NAMALWA (cell line): ENCODE measurements at regions not wholly inside any gene's neighbourhood (a gene's known extent, or its start where the extent isn't known, plus 50 kb on each side); places are given as distances from the start of the nearest gene placed in this dataset.
"Not testable (repeated sequence)": the region's sequence is repeated elsewhere in the genome, so short reads cannot be mapped to it uniquely, and the experiment has no call there.

Experiments
- DNase-seq: peaks from one replicate; pipeline ENCODE4 v3.0.0-alpha.2; 2015; ENCODE audit warnings: low spot score

DNA sequence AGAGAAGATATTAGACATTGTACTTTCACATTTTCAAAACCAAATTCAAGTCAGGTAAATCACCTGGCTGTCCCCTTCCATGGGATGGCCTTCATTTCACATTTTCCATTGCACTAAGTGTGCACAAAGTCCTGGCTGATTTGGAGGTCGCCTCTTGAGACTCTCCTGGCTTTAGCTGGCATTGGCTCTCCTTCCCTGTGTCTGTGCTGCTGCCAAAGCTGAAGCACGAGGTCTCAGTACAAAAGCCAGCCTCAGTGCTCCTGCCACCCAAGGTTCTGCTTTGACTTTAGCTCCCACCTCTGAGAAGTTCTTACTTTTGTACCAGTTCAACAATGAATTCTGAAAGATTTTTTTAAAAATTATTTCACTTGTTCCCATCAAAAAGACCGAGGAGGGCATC, 289.2 kb upstream of the CNR1 start:
- DNase-seq = no peak

DNA sequence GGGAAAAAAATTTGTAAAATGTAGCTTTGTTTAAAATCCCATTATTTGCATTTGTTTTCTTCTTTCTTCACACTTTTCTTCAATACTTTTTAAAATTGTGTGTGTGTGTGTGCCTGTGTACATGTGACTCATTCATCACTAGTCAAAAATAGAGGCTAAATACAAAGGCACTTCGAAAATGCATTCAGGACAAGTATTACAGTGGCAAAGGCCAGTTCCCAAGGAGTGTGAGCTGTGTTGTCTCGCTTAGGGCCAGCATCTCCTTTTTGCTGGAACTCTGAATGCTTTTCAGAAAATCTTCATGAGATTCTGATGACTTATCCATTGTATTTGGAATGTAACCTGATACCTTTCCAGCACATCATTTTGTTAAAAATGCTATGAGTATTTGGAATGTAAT, 288.5 kb upstream of the CNR1 start:
- no peak for DNase-seq

DNA sequence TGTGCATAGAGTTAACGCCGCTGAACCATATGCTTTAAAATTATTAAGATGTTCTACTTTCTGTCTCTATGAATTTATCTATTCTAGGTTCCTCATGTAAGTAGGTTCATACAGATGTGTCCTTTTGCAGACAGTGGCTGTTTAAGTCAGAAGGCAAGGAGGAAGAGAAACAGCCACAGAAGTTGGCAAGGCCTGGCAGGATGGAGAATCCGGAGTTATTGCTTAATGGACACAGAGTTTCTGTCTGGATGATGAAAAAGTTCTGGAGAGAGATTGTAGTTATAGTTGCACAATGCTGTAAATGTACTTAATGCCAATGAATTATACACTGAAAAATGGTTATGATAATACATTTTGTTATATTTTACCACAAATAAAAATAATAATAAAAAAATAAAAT, 283.6 kb upstream of the CNR1 start:
- no peak for DNase-seq

DNA sequence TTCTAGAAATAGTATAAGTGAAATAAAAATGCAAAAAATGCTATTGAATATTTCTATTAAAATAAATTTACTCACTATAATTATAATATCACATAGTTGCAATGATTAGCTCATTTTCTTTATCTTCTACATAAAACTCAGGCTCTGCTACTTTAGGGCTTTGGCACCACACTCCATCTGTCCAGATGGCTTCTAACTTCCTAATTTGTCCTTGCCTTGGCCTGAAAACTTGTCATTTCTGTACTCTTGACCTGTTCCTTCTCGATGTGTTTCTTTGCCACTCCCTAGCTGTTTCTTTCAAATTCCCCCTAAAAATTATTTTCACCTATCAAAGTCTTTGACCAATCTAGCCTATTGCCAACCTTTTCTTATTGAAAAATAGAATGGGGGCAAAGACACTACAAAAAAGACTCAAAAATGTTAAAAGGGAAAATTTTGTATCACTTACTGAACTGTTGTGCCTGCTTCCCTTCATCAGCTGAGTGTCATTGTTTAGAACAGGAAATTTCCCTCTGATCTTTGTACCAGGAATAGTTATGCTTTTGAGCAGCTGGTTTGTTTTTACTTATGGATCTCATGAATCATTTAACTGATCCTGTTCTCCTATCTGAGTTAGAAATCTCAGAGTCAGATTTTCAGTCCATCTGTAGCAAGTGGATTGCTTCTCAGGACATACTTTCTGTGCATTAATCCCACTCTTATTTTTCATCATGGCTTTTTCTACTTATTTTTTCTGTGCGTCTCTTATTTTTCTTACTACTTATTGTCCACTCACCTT, 279.2 kb upstream of the CNR1 start:
- DNase-seq = no peak

DNA sequence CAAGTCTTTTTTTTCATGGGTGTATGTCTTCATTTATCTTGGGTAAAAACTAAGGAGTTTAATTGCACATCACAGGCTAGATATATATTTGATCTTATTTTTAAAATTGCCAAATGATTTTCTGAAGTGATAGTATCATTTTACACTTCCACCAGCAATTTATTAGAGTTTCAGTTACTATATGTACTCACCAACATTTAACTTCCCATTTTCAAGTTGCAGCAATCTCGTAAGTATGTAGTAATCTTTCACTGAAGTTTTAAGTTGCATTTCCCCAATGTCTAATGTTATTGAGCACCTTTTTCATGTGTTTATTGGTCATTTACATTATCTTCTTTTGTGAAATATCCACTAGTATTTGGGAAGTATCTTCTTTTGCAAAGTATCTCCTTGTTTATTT, 277.4 kb upstream of the CNR1 start:
- DNase-seq = no peak

DNA sequence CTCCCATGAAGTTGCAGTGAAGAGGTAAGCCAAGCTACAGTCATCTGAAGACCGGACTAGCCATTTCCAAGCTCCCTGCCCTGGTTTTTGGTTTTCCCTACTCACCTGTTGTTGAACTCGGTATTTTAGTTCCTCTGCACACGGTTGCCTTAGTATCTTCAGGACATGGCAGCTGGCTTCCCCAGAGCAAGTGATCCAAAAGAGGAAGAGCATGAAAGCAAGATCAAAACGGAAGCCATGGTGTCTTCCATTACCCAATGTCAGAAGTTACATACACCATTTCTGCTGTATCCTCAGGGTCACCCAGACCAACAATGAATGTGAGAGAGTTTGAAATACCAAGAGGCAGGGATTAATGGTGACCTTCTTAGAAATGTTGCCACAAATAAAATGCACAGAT, 276.6 kb upstream of the CNR1 start:
- no peak for DNase-seq

DNA sequence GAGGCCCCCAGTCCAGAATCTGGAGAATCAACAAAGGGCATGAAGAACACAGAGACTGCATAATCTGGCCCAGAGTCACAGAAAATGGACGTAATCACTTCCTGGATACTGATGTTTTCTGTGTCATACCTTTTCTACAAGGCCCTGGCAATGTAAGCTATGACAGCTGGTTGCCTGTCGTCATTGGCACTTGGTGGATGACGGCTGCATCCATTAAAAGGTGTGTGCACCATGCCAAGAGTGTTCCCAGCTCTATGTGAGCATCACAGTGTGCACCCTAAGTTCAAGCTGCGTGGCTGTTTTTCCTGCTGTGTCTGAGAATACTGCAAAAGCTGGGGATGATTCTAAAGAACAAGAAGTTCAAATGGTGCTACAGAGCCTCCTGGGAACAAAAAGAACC, 275.2 kb upstream of the CNR1 start:
- DNase-seq = no peak

DNA sequence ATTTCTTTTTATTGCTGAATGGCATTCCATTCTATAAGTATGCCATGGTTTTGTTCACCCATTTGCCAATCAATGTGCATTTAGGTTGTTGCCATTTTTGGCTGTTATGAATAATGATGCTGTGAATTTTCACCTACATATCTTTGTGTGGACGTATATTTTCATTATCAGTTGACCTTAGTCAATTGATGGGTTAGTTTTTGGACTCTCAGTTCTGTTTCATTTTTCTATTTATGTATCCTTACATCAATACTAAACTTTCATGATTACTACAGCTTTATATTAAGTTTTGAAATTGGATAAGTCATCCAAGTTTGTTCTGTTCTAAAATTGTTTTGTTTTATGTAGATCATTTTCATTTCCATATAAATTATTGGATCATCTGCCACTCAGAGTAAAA, 261.9 kb upstream of the CNR1 start:
- DNase-seq = no peak

DNA sequence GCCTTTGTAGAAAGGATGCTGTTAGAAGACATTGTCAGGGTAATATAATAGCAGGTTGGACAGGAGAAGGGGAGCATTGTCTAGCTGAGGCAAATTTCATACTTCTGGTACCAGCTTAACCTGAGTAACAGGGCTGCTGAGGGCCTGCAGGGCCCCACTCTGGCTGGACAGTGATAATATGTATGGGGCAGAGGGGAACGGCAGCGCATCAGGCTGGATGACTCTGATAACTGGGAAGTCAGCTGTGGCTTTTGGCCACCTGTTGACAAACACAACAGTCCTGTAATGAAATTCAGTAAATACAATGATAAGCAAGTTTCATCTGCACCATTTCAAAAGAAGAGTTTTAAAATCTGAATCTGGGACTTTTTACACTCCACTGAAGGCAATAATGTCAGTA, 259.9 kb upstream of the CNR1 start:
- DNase-seq = no peak

DNA sequence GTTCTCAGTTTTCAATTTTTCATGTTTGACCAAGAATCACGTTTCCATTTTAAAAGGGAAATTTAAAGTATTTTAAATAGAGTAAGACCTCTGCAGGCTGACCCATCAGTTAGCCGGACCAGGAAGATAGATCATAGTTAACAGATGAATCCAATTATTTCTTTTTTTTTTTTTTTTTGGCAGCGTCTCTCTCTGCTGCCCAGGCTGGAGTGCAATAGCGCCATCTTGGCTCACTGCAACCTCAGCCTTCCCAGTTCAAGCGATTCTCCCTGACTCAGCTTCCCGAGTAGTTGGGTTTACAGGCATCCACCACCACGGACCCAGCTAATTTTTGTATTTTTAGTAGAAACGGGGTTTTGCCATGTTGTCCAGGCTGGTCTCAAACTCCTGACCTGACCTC, 256.7 kb upstream of the CNR1 start:
- no peak for DNase-seq

DNA sequence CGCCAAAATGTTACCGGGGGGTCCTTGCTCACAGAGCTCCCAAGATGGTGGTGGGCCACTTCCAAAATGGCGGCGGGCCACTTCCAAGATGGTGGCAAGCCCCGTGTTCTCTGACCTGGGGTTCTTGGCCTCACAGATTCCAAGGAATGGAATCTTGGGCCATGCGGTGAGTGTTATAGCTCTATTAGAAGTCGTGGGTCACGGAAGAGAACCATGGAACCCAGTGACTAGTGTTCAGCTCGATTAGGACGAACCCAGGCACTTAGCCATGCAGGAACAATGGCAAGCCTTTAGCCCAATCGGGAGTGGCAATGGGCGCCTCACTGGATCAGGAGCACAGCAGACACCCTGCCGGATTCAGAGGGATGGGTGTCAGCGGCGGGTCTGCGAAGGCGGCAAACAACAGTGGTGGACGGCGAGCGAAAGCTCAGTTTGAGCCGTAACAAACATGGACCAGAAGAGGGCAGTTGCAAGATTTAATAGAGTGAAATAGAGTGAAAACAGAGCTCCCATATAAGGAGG, 254.9 kb upstream of the CNR1 start:
- not testable (repeated sequence) for DNase-seq

DNA sequence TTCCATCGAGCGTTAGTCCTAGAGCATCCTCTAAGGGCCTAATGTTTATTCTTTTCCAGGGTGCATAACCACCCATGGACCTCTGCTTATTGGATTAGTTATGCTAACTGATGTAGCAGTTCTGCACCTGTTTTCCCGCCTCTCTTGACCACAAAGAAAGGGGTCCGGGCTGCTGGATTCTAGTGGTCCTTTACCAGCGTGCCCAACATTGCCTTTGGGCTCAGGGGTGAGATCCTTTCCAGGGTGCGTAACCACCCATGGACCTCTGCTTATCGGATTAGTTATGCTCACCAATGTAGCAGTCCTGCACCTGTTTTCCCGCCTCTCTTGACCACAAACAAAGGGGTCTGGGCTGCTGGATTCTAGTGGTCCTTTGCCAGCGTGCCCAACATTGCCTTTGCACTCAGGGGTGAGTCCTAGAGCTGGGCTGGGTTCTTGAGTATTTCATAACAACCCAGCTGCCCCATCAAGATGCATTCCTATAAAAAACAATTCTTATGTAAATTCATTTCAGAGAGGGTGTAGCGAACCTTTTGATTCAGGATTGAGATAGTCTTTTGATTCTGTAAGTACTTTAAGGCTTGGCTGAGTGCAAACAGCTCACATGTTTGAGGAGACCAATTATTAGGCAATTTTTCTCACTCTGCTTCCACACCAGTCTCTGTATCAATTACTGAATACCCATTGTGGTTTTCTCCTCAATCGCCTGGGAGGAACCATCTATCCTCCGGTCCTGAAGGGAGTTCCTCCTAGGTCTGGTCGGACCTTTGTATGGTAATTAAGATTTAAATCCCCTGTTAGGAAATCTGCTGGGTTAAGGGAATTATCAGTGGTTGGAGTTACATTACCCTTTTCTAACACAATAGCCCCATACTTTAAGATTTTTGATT, 253.0 kb upstream of the CNR1 start:
- not testable (repeated sequence) for DNase-seq

DNA sequence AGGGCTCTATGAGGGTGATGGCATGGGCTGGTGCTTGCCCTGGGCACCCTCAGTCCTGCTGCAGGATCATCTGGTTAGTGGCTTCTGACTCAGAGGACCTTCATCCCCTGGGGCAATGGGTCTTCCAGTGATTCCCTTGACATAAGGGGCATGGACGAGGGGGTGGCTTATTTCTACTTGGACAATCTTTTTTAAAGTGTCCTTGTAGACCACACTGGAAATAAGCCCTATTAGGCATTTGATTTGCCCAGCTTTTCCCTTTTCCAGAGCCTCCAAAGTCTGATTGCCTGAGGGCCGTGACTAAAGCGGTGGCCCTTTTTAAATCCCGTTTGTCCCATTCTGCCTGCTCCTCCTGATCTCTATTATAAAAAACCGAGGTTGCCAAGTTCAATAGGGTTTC, 251.2 kb upstream of the CNR1 start:
- DNase-seq = not testable (repeated sequence)

DNA sequence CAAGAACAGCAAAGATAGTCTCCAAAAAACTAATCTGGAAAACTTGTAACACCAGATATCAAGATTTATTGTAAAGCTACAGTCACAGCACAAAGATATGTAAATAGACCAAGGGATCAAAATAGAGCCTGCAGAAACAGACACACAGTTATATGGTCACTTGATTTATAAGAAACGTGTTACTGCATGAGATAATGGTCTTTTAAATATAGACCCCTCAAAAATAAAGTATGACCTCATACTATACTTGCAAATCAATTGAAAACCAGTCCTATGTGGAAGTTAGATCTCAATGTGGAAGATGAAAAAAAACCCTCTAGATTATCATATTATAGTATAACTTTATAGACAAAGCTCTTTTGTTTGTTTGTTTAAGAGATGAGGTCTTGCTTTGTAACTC, 247.3 kb upstream of the CNR1 start:
- DNase-seq = no peak

DNA sequence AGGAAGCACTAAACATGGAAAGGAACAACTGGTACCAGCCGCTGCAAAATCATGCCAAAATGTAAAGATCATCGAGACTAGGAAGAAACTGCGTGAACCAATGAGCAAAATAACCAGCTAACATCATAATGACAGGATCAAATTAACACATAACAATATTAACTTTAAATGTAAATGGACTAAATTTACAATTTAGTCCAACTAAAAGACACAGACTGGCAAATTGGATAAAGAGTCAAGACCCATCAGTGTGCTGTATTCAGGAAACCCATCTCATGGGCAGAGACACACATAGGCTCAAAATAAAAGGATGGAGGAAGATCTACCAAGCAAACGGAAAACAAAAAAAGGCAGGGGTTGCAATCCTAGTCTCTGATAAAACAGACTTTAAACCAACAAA, 242.2 kb upstream of the CNR1 start:
- DNase-seq = not testable (repeated sequence)

DNA sequence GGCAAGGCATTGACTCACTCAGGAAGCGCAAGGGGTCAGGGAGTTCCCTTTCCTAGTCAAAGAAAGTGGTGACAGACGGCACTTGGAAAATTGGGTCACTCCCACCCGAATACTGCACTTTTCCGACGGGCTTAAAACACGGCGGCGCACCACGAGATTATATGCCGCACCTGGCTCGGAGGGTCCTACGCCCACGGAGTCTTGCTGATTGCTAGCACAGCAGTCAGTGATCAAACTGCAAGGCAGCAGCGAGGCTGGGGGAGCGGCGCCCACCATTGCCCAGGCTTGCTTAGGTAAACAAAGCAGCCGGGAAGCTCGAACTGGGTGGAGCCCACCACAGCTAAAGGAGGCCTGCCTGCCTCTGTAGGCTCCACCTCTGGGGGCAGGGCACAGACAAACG, 240.5 kb upstream of the CNR1 start:
- not testable (repeated sequence) for DNase-seq

DNA sequence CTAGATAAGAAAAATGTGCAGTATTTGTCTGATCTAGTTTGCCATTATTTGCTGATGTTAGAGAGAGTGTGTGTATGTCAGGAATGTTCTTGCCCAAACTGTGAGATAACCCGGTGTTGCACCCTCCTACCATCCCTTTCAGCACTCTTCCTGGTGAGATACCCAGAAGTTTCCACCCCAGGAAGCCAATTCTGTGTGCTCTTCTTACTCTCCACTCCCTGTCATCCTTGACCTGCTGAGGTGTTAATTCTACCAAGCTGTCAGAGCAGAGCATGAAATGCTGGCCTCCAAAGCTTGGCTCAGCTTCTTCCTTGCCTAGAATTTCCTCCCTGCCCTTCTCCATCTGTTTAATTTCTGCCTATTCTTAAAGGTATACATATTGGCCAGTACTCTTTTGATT, 237.3 kb upstream of the CNR1 start:
- DNase-seq = no peak

DNA sequence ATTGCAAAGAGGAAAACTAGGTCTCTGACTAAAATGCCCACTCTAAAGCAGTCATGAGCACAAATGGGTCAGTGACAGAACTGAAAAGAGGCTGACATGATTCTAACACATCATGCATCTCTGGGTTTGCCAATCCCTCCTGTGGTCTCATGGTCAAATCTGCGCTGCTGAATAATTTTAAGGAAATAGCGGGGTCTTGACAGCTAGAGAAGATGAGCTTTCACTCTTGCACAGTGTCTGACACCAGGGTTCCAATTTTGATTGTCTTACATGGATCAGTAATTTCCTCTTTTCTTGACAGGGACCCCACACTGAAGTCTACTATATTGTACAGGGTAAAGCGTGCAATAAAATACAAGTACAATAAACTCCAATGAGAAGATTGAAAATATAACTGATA, 236.8 kb upstream of the CNR1 start:
- no peak for DNase-seq

DNA sequence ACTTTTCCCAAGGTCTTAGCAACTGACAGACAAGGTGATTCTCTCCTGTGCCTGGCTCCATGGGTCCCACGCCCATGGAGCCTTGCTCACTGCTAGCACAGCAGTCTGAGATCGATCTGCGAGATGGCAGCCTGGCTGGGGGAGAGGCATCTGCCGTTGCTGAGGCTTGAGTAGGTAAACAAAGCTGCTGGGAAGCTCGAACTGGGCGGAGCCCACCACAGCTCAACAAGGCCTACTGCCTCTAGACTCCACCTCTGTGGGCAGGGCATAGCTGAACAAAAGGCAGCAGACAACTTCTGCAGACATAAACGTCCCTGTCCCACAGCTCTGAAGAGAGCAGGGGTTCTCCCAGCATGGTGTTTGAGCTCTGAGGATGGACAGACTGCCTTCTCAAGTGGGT, 224.9 kb upstream of the CNR1 start:
- not testable (repeated sequence) for DNase-seq

DNA sequence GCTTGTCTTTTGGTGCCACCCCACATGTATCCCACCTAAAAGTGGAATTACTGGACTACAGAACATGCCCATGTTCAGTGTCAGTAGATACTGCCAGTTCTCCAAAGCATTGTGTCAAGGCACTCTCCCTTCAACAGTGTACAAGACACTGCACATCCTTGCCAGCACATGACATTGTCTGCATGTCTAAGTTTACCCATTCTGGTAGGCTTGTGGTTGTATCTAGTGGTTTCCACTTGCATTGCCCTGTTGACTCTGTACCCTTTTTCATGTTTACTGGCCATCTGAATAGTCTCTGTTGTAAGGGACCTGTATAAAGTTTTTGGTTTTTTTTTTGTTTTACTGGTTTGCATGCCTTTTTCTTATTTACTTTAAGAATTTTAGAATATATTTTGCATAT, 222.4 kb upstream of the CNR1 start:
- DNase-seq = no peak

DNA sequence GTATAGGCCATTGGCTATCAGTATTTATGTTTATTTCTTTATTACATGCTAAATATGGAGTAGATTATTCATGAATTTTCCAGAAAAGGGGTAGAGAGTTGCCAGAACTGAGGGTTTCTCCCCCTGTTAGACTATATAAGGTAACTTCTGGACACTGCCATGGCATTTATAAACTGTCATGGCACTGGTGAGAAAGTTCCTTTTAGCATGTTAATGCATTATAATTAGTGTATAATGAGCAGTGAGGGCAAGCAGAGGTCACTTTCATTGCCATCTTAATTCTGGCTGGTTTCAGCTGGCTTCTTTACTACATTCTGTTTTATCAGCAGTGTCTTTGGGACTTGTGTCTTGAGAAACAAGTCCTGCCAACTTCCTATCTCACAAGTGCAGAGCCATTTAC, 220.0 kb upstream of the CNR1 start:
- DNase-seq = no peak

DNA sequence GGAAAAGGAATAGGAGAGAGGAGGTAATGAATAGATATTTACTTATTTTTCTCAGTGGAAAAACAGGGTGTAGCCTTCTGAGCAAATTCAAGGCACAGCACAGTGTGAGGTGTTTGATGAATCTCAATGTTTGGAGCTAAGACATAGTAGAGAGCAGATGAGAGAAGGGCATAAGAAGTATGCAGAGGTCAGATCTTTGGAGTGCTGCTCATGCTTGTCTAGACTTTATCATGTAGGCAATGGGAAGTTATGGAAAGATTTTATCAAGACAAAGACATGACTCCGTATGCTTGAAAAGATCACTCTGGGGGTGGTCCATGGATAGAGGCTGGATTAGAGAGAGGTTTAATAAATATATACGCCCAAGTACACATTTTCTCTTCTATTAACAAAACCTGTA, 217.0 kb upstream of the CNR1 start:
- no peak for DNase-seq

DNA sequence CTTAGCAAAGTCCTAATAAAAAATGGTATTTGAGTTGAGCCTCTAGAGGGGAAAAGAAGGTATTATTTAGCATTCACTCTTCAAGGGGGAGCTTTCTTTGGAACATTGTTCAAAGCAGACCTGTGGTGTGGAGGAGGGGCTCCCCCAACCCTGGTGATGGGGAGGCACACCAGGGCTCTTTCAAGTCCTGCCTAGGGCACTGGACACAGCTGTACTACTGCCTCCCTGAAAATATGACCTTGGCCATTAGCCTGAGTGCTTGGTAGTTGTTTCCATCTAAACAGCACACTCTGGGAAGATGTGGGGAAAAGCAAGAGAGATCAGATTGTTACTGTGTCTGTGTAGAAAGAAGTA, 215.1 kb upstream of the CNR1 start:
- no peak for DNase-seq
